CD14-positive monocyte (primary cell): ENCODE measurements at regions not wholly inside any gene's neighbourhood (a gene's known extent, or its start where the extent isn't known, plus 50 kb on each side); places are given as distances from the start of the nearest gene placed in this dataset.

Source experiments
- DNase-seq, 3 donors: peaks; one replicate each; pipeline ENCODE4 v3.0.0-alpha.2; 2011 to 2022
- H2AFZ ChIP-seq: 2 replicates; pipeline ENCODE4 v1.6.0; 2012; ENCODE audit warnings: mild to moderate bottlenecking, low read depth, low read length, inconsistent platforms; ENCODE audit not compliant: insufficient read depth, poor library complexity, severe bottlenecking
- H3K27ac ChIP-seq, 2 donors: 1 replicate in 1 of 2; 2 replicates in 1 of 2; pipeline ENCODE4 v1.5.1; 2012 to 2013; ENCODE audit warnings: low read length in 2 of 2, control low read depth in 1 of 2, inconsistent platforms in 1 of 2, low read depth in 1 of 2, mild to moderate bottlenecking in 1 of 2
- H3K27me3 ChIP-seq, 2 donors: one replicate each; pipeline versions ENCODE4 v1.6.0 to v1.6.1; 2011 to 2013; ENCODE audit warnings: low read length in 2 of 2; ENCODE audit not compliant: control insufficient read depth in 2 of 2, insufficient read depth in 2 of 2
- H3K36me3 ChIP-seq, 2 donors: replicated peaks in 1 of 2; 1 replicate in 1 of 2; 2 replicates in 1 of 2; pipeline versions ENCODE4 v1.5.1 to v1.6.1; 2012 to 2013; ENCODE audit warnings: low read length in 2 of 2, control low read depth in 1 of 2, inconsistent platforms in 1 of 2, mild to moderate bottlenecking in 1 of 2; ENCODE audit not compliant: insufficient read depth in 2 of 2, control insufficient read depth in 1 of 2
- H3K4me1 ChIP-seq, 2 donors: 1 replicate in 1 of 2; 2 replicates in 1 of 2; pipeline versions ENCODE4 v1.5.1 to v1.6.1; 2012 to 2013; ENCODE audit warnings: low read length in 2 of 2, control low read depth in 1 of 2, inconsistent platforms in 1 of 2, mild to moderate bottlenecking in 1 of 2, moderate library complexity in 1 of 2; ENCODE audit not compliant: insufficient read depth in 2 of 2, control insufficient read depth in 1 of 2
- H3K4me2 ChIP-seq: replicated peaks from 2 replicates; pipeline ENCODE3; 2012; ENCODE audit warnings: low read length, moderate library complexity, mild to moderate bottlenecking; ENCODE audit not compliant: poor library complexity, severe bottlenecking; ENCODE audit errors: extremely low read depth
- H3K4me3 ChIP-seq, 3 experiments: fragments of 200-600 bp in 1 of 3; sonication (generic) in 1 of 3; replicated peaks in 1 of 3; 1 replicate in 2 of 3; 2 replicates in 1 of 3; pipeline ENCODE4 v1.5.1; 2011 to 2013; ENCODE audit warnings: low read length in 3 of 3, mild to moderate bottlenecking in 3 of 3, control low read depth in 2 of 3, low read depth in 2 of 3, inconsistent platforms in 1 of 3, moderate library complexity in 1 of 3
- H3K79me2 ChIP-seq: 2 replicates; pipeline ENCODE4 v1.6.0; 2012; ENCODE audit warnings: mild to moderate bottlenecking, control low read depth, inconsistent platforms, low read length, moderate library complexity; ENCODE audit not compliant: insufficient read depth
- H3K9ac ChIP-seq: 2 replicates; pipeline ENCODE4 v1.6.0; 2017; ENCODE audit warnings: low read length, mild to moderate bottlenecking; ENCODE audit not compliant: insufficient read depth, poor library complexity, severe bottlenecking
- H3K9me3 ChIP-seq, 2 donors: replicated peaks in 1 of 2; 1 replicate in 1 of 2; 2 replicates in 1 of 2; pipeline versions ENCODE4 v1.5.1 to v1.6.1; 2012 to 2013; ENCODE audit warnings: low read length in 2 of 2, control low read depth in 1 of 2; ENCODE audit not compliant: control insufficient read depth in 1 of 2, insufficient read depth in 1 of 2
- H4K20me1 ChIP-seq: 2 replicates; pipeline ENCODE4 v1.6.0; 2012; ENCODE audit warnings: mild to moderate bottlenecking, low read length, control low read depth, moderate library complexity; ENCODE audit not compliant: insufficient read depth
- H3K27ac Mint-ChIP-seq, 7 donors: one replicate each; pipeline ENCODE4 v1.8.0; 2020; ENCODE audit warnings: mild to moderate bottlenecking in 7 of 7, mixed read lengths in 7 of 7, moderate library complexity in 6 of 7, inconsistent platforms in 2 of 7
- H3K27me3 Mint-ChIP-seq, 3 donors: one replicate each; pipeline ENCODE4 v1.8.0; 2021 to 2022; ENCODE audit warnings: low read depth in 3 of 3, mild to moderate bottlenecking in 3 of 3, mixed read lengths in 3 of 3, moderate library complexity in 3 of 3, inconsistent platforms in 1 of 3
- H3K36me3 Mint-ChIP-seq, 2 donors: one replicate each; pipeline ENCODE4 v1.8.0; 2020; ENCODE audit warnings: mixed read lengths in 2 of 2, inconsistent platforms in 1 of 2, mild to moderate bottlenecking in 1 of 2
- H3K4me1 Mint-ChIP-seq: one replicate; pipeline ENCODE4 v1.8.0; 2020; ENCODE audit warnings: mild to moderate bottlenecking, mixed read lengths
- H3K4me3 Mint-ChIP-seq, 2 donors: one replicate each; pipeline ENCODE4 v1.8.0; 2020; ENCODE audit warnings: mild to moderate bottlenecking in 2 of 2, mixed read lengths in 2 of 2, moderate library complexity in 1 of 2
- H3K9me3 Mint-ChIP-seq, 7 donors: one replicate each; pipeline ENCODE4 v1.8.0; 2020 to 2022; ENCODE audit warnings: mixed read lengths in 7 of 7, mild to moderate bottlenecking in 6 of 7, moderate library complexity in 6 of 7, inconsistent platforms in 2 of 7
- CTCF ChIP-seq: fragments of 200-600 bp; IDR thresholded peaks from one replicate; pipeline ENCODE4 v1.8.0; 2022; ENCODE audit warnings: antibody characterized with exemption, mild to moderate bottlenecking
- WGBS: methylation state at CpG from one replicate; pipeline ENCODE4 v1.1.5; 2013; ENCODE audit warnings: missing lambda C conversion rate; ENCODE audit not compliant: insufficient coverage; 5-methylcytosine and 5-hydroxymethylcytosine counted together
- intact Hi-C, 2 donors: fragments of 100-400 bp; cut with micrococcal nuclease; formaldehyde crosslinking; loops; one replicate each; pipeline versions ENCODE4 v1.15.0 to v1.15.1; 2023

GRCh38 chr6:109255087-109255486 is 127.2 kb downstream of the CD164 start:
- H3K36me3 Mint-ChIP-seq, result peaks cover 0 to 1% of the 10 kb centered on the region in 2 donors
- intact Hi-C loops, result no loop called here
- no peaks in the 10 kb centered on the region for H3K79me2 ChIP-seq
- no peaks in the 10 kb centered on the region for H3K36me3 ChIP-seq
- no peaks in the 10 kb centered on the region for H3K9me3 ChIP-seq
- TF ChIP-seq CTCF, result no peak
- no peak overlapping the region for H3K4me3 ChIP-seq
- H3K27me3 Mint-ChIP-seq, result peaks cover 0 to 2% (median 2%) of the 10 kb centered on the region in 3 donors
- H3K27ac ChIP-seq, result no peak overlapping the region
- H3K27me3 ChIP-seq, result no peaks in the 10 kb centered on the region
- no peak for DNase-seq
- H3K9me3 Mint-ChIP-seq, result peaks cover 0 to 5% (median 2%) of the 10 kb centered on the region in 7 donors
- H2AFZ ChIP-seq, result no peak overlapping the region
- H3K9ac ChIP-seq, result no peak overlapping the region
- no peaks in the 10 kb centered on the region for H4K20me1 ChIP-seq
- WGBS, result 100% methylated on average over 1 of the region's 5 CpGs
- H3K4me2 ChIP-seq, result no peak overlapping the region
- H3K4me1 ChIP-seq, result no peaks in the 10 kb centered on the region
- no peak overlapping the region for H3K27ac Mint-ChIP-seq
- H3K4me1 Mint-ChIP-seq, result peaks cover 2% of the 10 kb centered on the region
- H3K4me3 Mint-ChIP-seq, result no peak overlapping the region

- H3K27me3 ChIP-seq, result no peaks in the 10 kb centered on the region
- no peak overlapping the region for H3K27ac ChIP-seq
- no peak overlapping the region for H3K4me3 ChIP-seq
- DNase-seq, result no peak
- no peak overlapping the region for H2AFZ ChIP-seq
- H3K4me2 ChIP-seq, result no peak overlapping the region
- no peak overlapping the region for H3K9ac ChIP-seq
- no peaks in the 10 kb centered on the region for H4K20me1 ChIP-seq
- no peaks in the 10 kb centered on the region for H3K79me2 ChIP-seq
- Mint-ChIP-seq H3K36me3 (peaks cover 0 to 1% of the 10 kb centered on the region in 2 donors), H3K4me3 (no peak overlapping the region), H3K4me1 (peaks cover 2% of the 10 kb centered on the region), H3K27ac (no peak overlapping the region), H3K9me3 (peaks cover 0 to 5% (median 2%) of the 10 kb centered on the region in 7 donors), H3K27me3 (peaks cover 0 to 2% (median 2%) of the 10 kb centered on the region in 3 donors)
- no peaks in the 10 kb centered on the region for H3K4me1 ChIP-seq
- H3K36me3 ChIP-seq, result no peaks in the 10 kb centered on the region
- H3K9me3 ChIP-seq, result no peaks in the 10 kb centered on the region
- intact Hi-C loops, result no loop called here
- no peak for TF ChIP-seq CTCF
Measured at GRCh38 chr6:109253366-109253765, 128.9 kb downstream of the CD164 start.
